A673 (cell line): ENCODE measurements at regions not wholly inside any gene's neighbourhood (a gene's known extent, or its start where the extent isn't known, plus 50 kb on each side); places are given as distances from the start of the nearest gene placed in this dataset.

ENCODE experiments used
- BruUV-seq: library from RNA; stranded (reverse); fragments of 400-500 nt; replicated peaks from 2 replicates; lab custom pipeline; 2021; lab: Mats Ljungman, UMichigan
- CTCF ChIA-PET: fragments of 300-600 bp; sonication (Branson Sonifier 250); formaldehyde crosslinking; loops from one replicate; lab custom pipeline; 2022; ENCODE audit warnings: antibody characterized with exemption; lab: Charles Lee
- POLR2A ChIA-PET: fragments of 300-600 bp; sonication (Branson Sonifier 250); formaldehyde crosslinking; loops from one replicate; lab custom pipeline; 2022; ENCODE audit warnings: antibody characterized with exemption; ENCODE audit not compliant: low non-redundant PET; lab: Charles Lee
- DNase-seq: peaks from one replicate; pipeline ENCODE4 v3.0.0-alpha.2; 2015; ENCODE audit warnings: low spot score
- H3K27ac ChIP-seq: fragments of 200-600 bp; sonication (generic); 2 replicates; pipeline ENCODE4 v1.5.1; 2016; ENCODE audit warnings: mixed run types, low read depth, mild to moderate bottlenecking, mixed read lengths, antibody characterized with exemption, low read length; ENCODE audit not compliant: poor library complexity, severe bottlenecking
- H3K27me3 ChIP-seq: fragments of 200-600 bp; sonication (generic); replicated peaks from 2 replicates; pipeline ENCODE4 v1.6.1; 2017; ENCODE audit warnings: mixed run types, low read depth, mild to moderate bottlenecking, mixed read lengths, antibody characterized with exemption, low read length; ENCODE audit not compliant: insufficient read depth, poor library complexity
- H3K36me3 ChIP-seq: fragments of 200-600 bp; sonication (generic); 2 replicates; pipeline ENCODE4 v1.6.1; 2016; ENCODE audit warnings: mixed run types, mild to moderate bottlenecking, mixed read lengths, antibody characterized with exemption, low read length; ENCODE audit not compliant: insufficient read depth, poor library complexity, severe bottlenecking
- H3K4me1 ChIP-seq: fragments of 200-600 bp; sonication (generic); 2 replicates; pipeline ENCODE4 v1.6.1; 2017; ENCODE audit warnings: mixed run types, mild to moderate bottlenecking, mixed read lengths, antibody characterized with exemption, low read length; ENCODE audit not compliant: insufficient read depth, poor library complexity, severe bottlenecking
- H3K4me3 ChIP-seq: fragments of 200-600 bp; sonication (generic); 2 replicates; pipeline ENCODE4 v1.5.1; 2016; ENCODE audit warnings: low read depth, mixed run types, mild to moderate bottlenecking, mixed read lengths, low read length; ENCODE audit not compliant: poor library complexity, severe bottlenecking
- H3K9me3 ChIP-seq: fragments of 200-600 bp; sonication (generic); 2 replicates; pipeline ENCODE4 v1.6.1; 2016; ENCODE audit warnings: mixed run types, low read depth, mild to moderate bottlenecking, mixed read lengths, antibody characterized with exemption, low read length; ENCODE audit not compliant: poor library complexity, severe bottlenecking
- EZH2 ChIP-seq: fragments of 200-600 bp; sonication (generic); IDR thresholded peaks from 2 replicates; pipeline ENCODE4 v1.6.1; 2017; ENCODE audit warnings: borderline replicate concordance, low read depth, mild to moderate bottlenecking, mixed read lengths, antibody characterized with exemption, low read length; ENCODE audit not compliant: poor library complexity, severe bottlenecking
- intact Hi-C: fragments of 100-400 bp; cut with micrococcal nuclease; formaldehyde crosslinking; loops from one replicate; pipeline ENCODE4 v1.10.0; 2022; ENCODE audit not compliant: unreplicated experiment
- TF ChIP-seq, protein P1 (sequence below): fragments of 300-800, 200-600 bp; sonication (generic); conservative IDR thresholded peaks from 2 replicates; pipeline ENCODE4 v1.5.1; 2017; ENCODE audit warnings: low read depth, mild to moderate bottlenecking, antibody characterized with exemption, low read length, moderate library complexity, mixed read lengths

DNA sequence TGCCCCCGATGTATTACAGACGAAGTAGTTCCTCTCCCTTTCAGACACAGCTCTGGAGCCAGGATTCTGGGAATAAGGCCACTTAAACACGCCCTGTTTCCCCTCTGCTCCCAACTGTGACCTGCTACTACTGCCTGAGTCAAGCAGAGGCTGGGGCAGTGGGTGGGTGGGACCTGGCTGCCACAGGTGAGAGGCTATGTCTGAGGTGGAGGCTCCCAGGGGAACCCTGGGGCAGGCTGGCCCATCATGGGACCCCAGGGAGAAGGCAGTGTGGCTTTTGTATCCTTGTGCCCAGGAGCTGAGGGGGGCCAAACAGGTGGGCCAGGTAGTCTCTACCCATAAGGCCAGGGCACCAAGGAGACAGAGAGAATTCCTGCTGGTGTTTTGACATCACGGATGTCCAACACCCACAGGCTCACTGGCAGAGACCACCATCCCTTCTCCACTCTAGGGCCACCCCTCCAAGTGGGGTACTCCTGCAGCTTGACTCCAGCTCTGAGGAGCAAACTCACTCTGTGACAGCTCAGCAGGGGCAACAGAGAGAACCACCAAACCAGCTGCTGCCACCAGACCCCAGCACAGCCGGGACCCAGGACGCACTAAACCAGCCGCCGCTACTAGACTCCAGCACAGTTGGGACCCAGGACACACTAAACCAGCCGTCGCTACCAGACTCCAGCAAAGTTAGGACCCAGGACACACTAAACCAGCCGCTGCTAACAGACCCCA is 105.3 kb upstream of the SMURF2 start:
- Histone ChIP-seq H3K27me3 (no peaks in the 10 kb centered on the region), H3K36me3 (no peaks in the 10 kb centered on the region), H3K4me1 (no peaks in the 10 kb centered on the region), H3K4me3 (no peak overlapping the region), H3K9me3 (no peaks in the 10 kb centered on the region), H3K27ac (no peak overlapping the region)
- no TSS peak for BruUV-seq
- CTCF ChIA-PET = no interaction called here
- no peak for TF ChIP-seq EZH2
- TF ChIP-seq, protein P1, sequence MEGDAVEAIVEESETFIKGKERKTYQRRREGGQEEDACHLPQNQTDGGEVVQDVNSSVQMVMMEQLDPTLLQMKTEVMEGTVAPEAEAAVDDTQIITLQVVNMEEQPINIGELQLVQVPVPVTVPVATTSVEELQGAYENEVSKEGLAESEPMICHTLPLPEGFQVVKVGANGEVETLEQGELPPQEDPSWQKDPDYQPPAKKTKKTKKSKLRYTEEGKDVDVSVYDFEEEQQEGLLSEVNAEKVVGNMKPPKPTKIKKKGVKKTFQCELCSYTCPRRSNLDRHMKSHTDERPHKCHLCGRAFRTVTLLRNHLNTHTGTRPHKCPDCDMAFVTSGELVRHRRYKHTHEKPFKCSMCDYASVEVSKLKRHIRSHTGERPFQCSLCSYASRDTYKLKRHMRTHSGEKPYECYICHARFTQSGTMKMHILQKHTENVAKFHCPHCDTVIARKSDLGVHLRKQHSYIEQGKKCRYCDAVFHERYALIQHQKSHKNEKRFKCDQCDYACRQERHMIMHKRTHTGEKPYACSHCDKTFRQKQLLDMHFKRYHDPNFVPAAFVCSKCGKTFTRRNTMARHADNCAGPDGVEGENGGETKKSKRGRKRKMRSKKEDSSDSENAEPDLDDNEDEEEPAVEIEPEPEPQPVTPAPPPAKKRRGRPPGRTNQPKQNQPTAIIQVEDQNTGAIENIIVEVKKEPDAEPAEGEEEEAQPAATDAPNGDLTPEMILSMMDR = no peak
- intact Hi-C loops = no loop called here
- POLR2A ChIA-PET = no interaction called here
- DNase-seq = no peak

DNA sequence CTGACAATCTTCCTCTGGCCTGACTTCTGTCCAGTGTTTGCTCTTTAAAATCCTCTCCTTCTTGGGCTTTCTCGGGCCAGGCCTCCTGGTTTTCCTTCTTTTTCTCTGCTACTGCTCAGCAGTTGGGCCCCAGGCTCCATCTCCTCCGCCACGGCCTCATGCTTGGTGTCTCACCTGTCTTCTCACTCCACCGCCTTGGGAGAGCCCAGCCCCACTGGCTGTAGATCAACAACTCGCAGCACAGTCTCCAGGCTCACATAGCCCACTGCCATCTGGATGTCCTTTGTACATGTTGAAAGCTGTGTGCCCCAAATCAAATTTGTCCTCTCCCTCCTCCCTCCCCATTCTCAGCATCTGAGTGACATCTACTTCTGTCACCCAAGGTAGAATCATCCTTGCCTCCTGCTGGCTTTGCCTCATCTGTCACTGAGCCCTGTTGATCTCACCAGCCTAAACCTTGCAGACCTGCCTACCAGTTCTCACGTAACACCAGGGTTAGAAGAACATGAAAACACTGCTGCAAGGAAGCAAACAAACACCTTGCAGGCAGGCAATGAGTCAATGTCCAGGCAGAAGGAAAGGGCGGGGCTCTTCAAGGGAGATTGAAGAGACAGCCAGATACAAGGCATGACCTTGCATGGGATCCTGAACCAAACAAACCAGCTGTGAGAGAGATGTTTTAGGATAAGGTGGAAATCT is 103.2 kb upstream of the SMURF2 start:
- H3K9me3 ChIP-seq = no peaks in the 10 kb centered on the region
- BruUV-seq = no TSS peak
- H3K36me3 ChIP-seq = no peaks in the 10 kb centered on the region
- TF ChIP-seq, protein P1 = no peak
- no peak for TF ChIP-seq EZH2
- intact Hi-C loops = no loop called here
- H3K4me3 ChIP-seq = no peak overlapping the region
- ChIA-PET POLR2A (no interaction called here), CTCF (no interaction called here)
- no peaks in the 10 kb centered on the region for H3K27me3 ChIP-seq
- DNase-seq = no peak
- H3K4me1 ChIP-seq = no peaks in the 10 kb centered on the region
- H3K27ac ChIP-seq = no peak overlapping the region

DNA sequence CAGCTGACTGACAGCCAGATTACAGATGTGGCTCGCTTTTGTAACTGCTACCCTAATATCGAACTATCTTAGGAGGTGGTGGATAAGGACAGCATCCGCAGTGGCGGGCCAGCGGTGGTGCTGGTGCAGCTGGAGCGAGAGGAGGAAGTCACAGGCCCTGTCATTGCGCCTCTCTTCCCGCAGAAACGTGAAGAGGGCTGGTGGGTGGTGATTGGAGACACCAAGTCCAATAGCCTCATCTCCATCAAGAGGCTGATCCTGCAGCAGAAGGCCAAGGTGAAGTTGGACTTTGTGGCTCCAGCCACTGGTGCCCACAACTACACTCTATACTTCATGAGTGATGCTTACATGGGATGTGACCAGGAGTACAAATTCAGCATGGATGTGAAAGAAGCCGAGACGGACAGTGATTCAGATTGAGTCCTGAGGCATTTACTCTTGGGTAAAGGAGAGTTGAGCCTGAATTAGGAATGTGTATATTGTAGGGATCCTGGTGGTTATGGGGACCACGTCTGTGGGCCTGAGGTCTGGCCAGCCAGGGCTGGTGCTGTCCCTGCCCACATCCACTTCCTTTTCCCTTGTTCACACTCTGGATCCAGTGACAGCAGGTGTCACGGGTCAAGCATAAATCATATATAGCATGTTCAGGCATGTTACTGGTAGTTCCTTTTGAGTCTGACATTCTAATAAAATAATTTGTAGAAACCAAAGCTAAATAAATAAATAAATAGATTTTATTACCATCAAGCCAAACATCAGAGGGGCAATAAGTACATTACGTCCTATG is 89.0 kb upstream of the SMURF2 start:
- TF ChIP-seq, protein P1 = no peak
- no peak for TF ChIP-seq EZH2
- DNase-seq = no peak
- Histone ChIP-seq H3K27ac (no peak overlapping the region), H3K36me3 (no peaks in the 10 kb centered on the region), H3K4me1 (no peaks in the 10 kb centered on the region), H3K9me3 (no peaks in the 10 kb centered on the region), H3K4me3 (no peak overlapping the region), H3K27me3 (no peaks in the 10 kb centered on the region)
- POLR2A ChIA-PET = no interaction called here
- CTCF ChIA-PET = no interaction called here
- intact Hi-C loops = no loop called here
- no TSS peak for BruUV-seq
